Activated naive CD4-positive, alpha-beta T cell treated with anti-CD3 and anti-CD28 coated beads, Interleukin-2, amount 50 U/mL, for 24 hours (primary cell): ENCODE measurements at regions not wholly inside any gene's neighbourhood (a gene's known extent, or its start where the extent isn't known, plus 50 kb on each side); places are given as distances from the start of the nearest gene placed in this dataset.

Experiments used
- H3K27ac Mint-ChIP-seq: one replicate; pipeline ENCODE4 v1.8.0; 2021; ENCODE audit warnings: mild to moderate bottlenecking, mixed read lengths
- H3K27me3 Mint-ChIP-seq: one replicate; pipeline ENCODE4 v1.8.0; 2021; ENCODE audit warnings: mixed read lengths
- H3K36me3 Mint-ChIP-seq: one replicate; pipeline ENCODE4 v1.8.0; 2021; ENCODE audit warnings: mixed read lengths
- H3K4me1 Mint-ChIP-seq: one replicate; pipeline ENCODE4 v1.8.0; 2021; ENCODE audit warnings: mixed read lengths
- H3K4me3 Mint-ChIP-seq: one replicate; pipeline ENCODE4 v1.8.0; 2021; ENCODE audit warnings: mild to moderate bottlenecking, mixed read lengths
- H3K9me3 Mint-ChIP-seq: one replicate; pipeline ENCODE4 v1.8.0; 2021; ENCODE audit warnings: mixed read lengths

- no peaks in the 10 kb centered on the region for H3K9me3 Mint-ChIP-seq
- H3K36me3 Mint-ChIP-seq = no peaks in the 10 kb centered on the region
- no peaks in the 10 kb centered on the region for H3K4me1 Mint-ChIP-seq
- H3K27ac Mint-ChIP-seq = no peak overlapping the region
- peaks cover 5% of the 10 kb centered on the region for H3K27me3 Mint-ChIP-seq
- no peak overlapping the region for H3K4me3 Mint-ChIP-seq
These were observed 111.0 kb downstream of the KCNF1 start for GRCh38 chr2:11022591-11023273.

- no peaks in the 10 kb centered on the region for H3K4me1 Mint-ChIP-seq
- H3K27ac Mint-ChIP-seq = no peak overlapping the region
- H3K4me3 Mint-ChIP-seq = no peak overlapping the region
- H3K9me3 Mint-ChIP-seq = no peaks in the 10 kb centered on the region
- H3K27me3 Mint-ChIP-seq = peaks cover 3% of the 10 kb centered on the region
- no peaks in the 10 kb centered on the region for H3K36me3 Mint-ChIP-seq
These were observed 111.9 kb downstream of the KCNF1 start for GRCh38 chr2:11023326-11024258.

GRCh38 chr2:11024259-11024645 lies 112.5 kb downstream of the KCNF1 start:
- Mint-ChIP-seq H3K36me3 (no peaks in the 10 kb centered on the region), H3K27ac (no peak overlapping the region), H3K9me3 (no peaks in the 10 kb centered on the region), H3K4me1 (no peaks in the 10 kb centered on the region), H3K27me3 (peaks cover 1% of the 10 kb centered on the region), H3K4me3 (no peak overlapping the region)

- Mint-ChIP-seq H3K4me1 (no peaks in the 10 kb centered on the region), H3K27ac (no peak overlapping the region), H3K36me3 (no peaks in the 10 kb centered on the region), H3K9me3 (no peaks in the 10 kb centered on the region), H3K27me3 (peaks cover 1% of the 10 kb centered on the region), H3K4me3 (no peak overlapping the region)
These were observed 113.0 kb downstream of the KCNF1 start for GRCh38 chr2:11024687-11025086.

- H3K4me3 Mint-ChIP-seq = no peak overlapping the region
- H3K36me3 Mint-ChIP-seq = no peaks in the 10 kb centered on the region
- H3K27ac Mint-ChIP-seq = no peak overlapping the region
- H3K4me1 Mint-ChIP-seq = no peaks in the 10 kb centered on the region
- peaks cover 1% of the 10 kb centered on the region for H3K27me3 Mint-ChIP-seq
- no peaks in the 10 kb centered on the region for H3K9me3 Mint-ChIP-seq
These were observed 114.7 kb downstream of the KCNF1 start for GRCh38 chr2:11026286-11026921.

- H3K36me3 Mint-ChIP-seq = no peaks in the 10 kb centered on the region
- peaks cover 3% of the 10 kb centered on the region for H3K27me3 Mint-ChIP-seq
- no peak overlapping the region for H3K27ac Mint-ChIP-seq
- H3K9me3 Mint-ChIP-seq = no peaks in the 10 kb centered on the region
- no peaks in the 10 kb centered on the region for H3K4me1 Mint-ChIP-seq
- H3K4me3 Mint-ChIP-seq = no peak overlapping the region
These were observed 115.5 kb downstream of the KCNF1 start for GRCh38 chr2:11027195-11027594.

GRCh38 chr2:11028407-11028916 lies 116.7 kb downstream of the KCNF1 start:
- no peak overlapping the region for H3K27ac Mint-ChIP-seq
- no peaks in the 10 kb centered on the region for H3K9me3 Mint-ChIP-seq
- H3K4me3 Mint-ChIP-seq = no peak overlapping the region
- H3K36me3 Mint-ChIP-seq = no peaks in the 10 kb centered on the region
- H3K27me3 Mint-ChIP-seq = peaks cover 3% of the 10 kb centered on the region
- H3K4me1 Mint-ChIP-seq = no peaks in the 10 kb centered on the region

- Mint-ChIP-seq H3K36me3 (no peaks in the 10 kb centered on the region), H3K27me3 (peaks cover 3% of the 10 kb centered on the region), H3K4me1 (no peaks in the 10 kb centered on the region)
These were observed 117.4 kb downstream of the KCNF1 start for GRCh38 chr2:11029136-11029535.

GRCh38 chr2:11030036-11030435 lies 118.3 kb downstream of the KCNF1 start:
- Mint-ChIP-seq H3K27ac (no peak overlapping the region), H3K4me3 (no peak overlapping the region), H3K27me3 (peaks cover 3% of the 10 kb centered on the region), H3K9me3 (no peaks in the 10 kb centered on the region), H3K36me3 (no peaks in the 10 kb centered on the region), H3K4me1 (no peaks in the 10 kb centered on the region)

More at GRCh38 chr2:11029136-11029535, 117.4 kb downstream of the KCNF1 start:
- Mint-ChIP-seq H3K9me3 (no peaks in the 10 kb centered on the region), H3K4me3 (no peak overlapping the region), H3K27ac (no peak overlapping the region)

- H3K27me3 Mint-ChIP-seq = peaks cover 4% of the 10 kb centered on the region
- H3K27ac Mint-ChIP-seq = no peak overlapping the region
- H3K4me1 Mint-ChIP-seq = no peaks in the 10 kb centered on the region
- no peaks in the 10 kb centered on the region for H3K9me3 Mint-ChIP-seq
- H3K36me3 Mint-ChIP-seq = no peaks in the 10 kb centered on the region
- no peak overlapping the region for H3K4me3 Mint-ChIP-seq
These were observed 119.2 kb downstream of the KCNF1 start for GRCh38 chr2:11030909-11031308.

- Mint-ChIP-seq H3K27ac (no peak overlapping the region), H3K27me3 (peaks cover 6% of the 10 kb centered on the region), H3K9me3 (peaks cover 3% of the 10 kb centered on the region), H3K4me3 (no peak overlapping the region), H3K4me1 (no peaks in the 10 kb centered on the region), H3K36me3 (peaks cover under 1% of the 10 kb centered on the region)
These were observed 120.1 kb downstream of the KCNF1 start for GRCh38 chr2:11031876-11032275.

- no peaks in the 10 kb centered on the region for H3K4me1 Mint-ChIP-seq
- no peak overlapping the region for H3K27ac Mint-ChIP-seq
These were observed 120.7 kb downstream of the KCNF1 start for GRCh38 chr2:11032396-11032795.

GRCh38 chr2:11033114-11033513 lies 121.4 kb downstream of the KCNF1 start:
- no peak overlapping the region for H3K4me3 Mint-ChIP-seq
- no peak overlapping the region for H3K27ac Mint-ChIP-seq
- peaks cover 9% of the 10 kb centered on the region for H3K27me3 Mint-ChIP-seq
- peaks cover 6% of the 10 kb centered on the region for H3K36me3 Mint-ChIP-seq
- no peaks in the 10 kb centered on the region for H3K4me1 Mint-ChIP-seq
- H3K9me3 Mint-ChIP-seq = peaks cover 16% of the 10 kb centered on the region

More at GRCh38 chr2:11032396-11032795, 120.7 kb downstream of the KCNF1 start:
- Mint-ChIP-seq H3K4me3 (no peak overlapping the region), H3K36me3 (peaks cover 6% of the 10 kb centered on the region), H3K9me3 (peaks cover 8% of the 10 kb centered on the region), H3K27me3 (peaks cover 9% of the 10 kb centered on the region)

- no peak overlapping the region for H3K4me3 Mint-ChIP-seq
- no peak overlapping the region for H3K27ac Mint-ChIP-seq
- H3K4me1 Mint-ChIP-seq = no peaks in the 10 kb centered on the region
- H3K36me3 Mint-ChIP-seq = peaks cover 8% of the 10 kb centered on the region
- H3K27me3 Mint-ChIP-seq = peaks cover 23% of the 10 kb centered on the region
- peaks cover 29% of the 10 kb centered on the region for H3K9me3 Mint-ChIP-seq
These were observed 116.6 kb upstream of the SLC66A3 start for GRCh38 chr2:11038641-11039040.

GRCh38 chr2:11040992-11041391 lies 114.3 kb upstream of the SLC66A3 start:
- peaks cover 29% of the 10 kb centered on the region for H3K9me3 Mint-ChIP-seq
- peaks cover 21% of the 10 kb centered on the region for H3K27me3 Mint-ChIP-seq
- H3K4me3 Mint-ChIP-seq = no peak overlapping the region

More at GRCh38 chr2:11040992-11041391, 114.3 kb upstream of the SLC66A3 start:
- H3K36me3 Mint-ChIP-seq = peaks cover 8% of the 10 kb centered on the region
- H3K4me1 Mint-ChIP-seq = no peaks in the 10 kb centered on the region
- no peak overlapping the region for H3K27ac Mint-ChIP-seq
